GM13977 (cell line): ENCODE measurements at regions not wholly inside any gene's neighbourhood (a gene's known extent, or its start where the extent isn't known, plus 50 kb on each side); places are given as distances from the start of the nearest gene placed in this dataset.

Source experiments
- DNase-seq: peaks from one replicate; pipeline ENCODE4 v3.0.0; 2012; ENCODE audit warnings: low spot score
- CTCF ChIP-seq: IDR thresholded peaks from 2 replicates; pipeline ENCODE4 v1.5.1; 2012; ENCODE audit warnings: mild to moderate bottlenecking, control low read depth; ENCODE audit not compliant: insufficient read depth; ENCODE audit errors: extremely low read depth, missing control alignments
- in situ Hi-C: fragments of 300-500 bp; cut with MboI; formaldehyde crosslinking; loops from one replicate; pipeline ENCODE4 v1.12.0; 2022; ENCODE audit warnings: low sequenced_read_pairs, low pct_unique_long_range_greater_than_20kb, mixed read lengths, inconsistent platforms; ENCODE audit not compliant: unreplicated experiment

- DNase-seq: no peak
- TF ChIP-seq CTCF: no peak
- in situ Hi-C loops: no loop called here
Measured at GRCh38 chr3:20404741-20405100, 218.7 kb upstream of the SGO1 start.

- in situ Hi-C loops: no loop called here
- TF ChIP-seq CTCF: no peak
- no peak for DNase-seq
Measured at GRCh38 chr3:20403986-20404740, 218.2 kb upstream of the SGO1 start.

DNA sequence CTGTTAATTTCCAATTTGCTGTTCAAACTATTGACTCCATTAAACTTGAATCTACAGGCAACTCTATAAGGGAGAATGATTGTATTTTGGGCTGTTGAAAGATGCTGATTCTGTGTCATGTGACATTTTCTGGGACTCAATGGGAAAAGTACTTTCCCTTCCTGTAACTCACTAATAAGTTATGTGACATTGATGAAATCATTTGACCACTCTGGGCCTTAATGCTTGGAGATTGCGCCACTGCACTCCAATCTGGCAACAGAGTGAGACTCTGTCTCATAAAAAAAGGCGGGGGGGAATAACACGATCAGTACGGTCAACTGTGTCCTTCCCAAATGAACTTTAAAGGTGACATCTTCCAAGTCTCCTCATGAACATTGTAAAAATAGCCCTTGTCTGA lies 215.2 kb upstream of the SGO1 start:
- DNase-seq: no peak
- in situ Hi-C loops: no loop called here

DNA sequence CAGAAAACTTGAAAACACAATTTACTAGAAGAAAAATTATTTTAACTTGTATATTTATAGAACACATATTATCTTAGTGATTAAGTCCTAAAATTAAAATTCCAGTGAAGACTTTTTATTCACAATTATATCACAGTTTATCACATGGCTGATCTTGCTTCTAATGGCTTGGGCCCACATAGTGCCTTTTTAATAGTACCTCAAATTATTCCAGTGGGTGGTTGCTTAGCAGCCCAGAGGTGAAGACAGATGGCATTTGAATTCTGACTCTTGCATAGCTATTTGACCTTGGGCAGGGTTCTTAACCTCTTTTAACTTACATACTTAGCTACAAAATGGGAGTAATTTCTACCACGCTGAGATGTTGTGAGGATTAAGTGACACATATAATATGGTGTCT lies 214.7 kb upstream of the SGO1 start:
- TF ChIP-seq CTCF: no peak
- DNase-seq: no peak
- in situ Hi-C loops: no loop called here

More for the DNA sequence above, 215.2 kb upstream of the SGO1 start:
- TF ChIP-seq CTCF: no peak

GRCh38 chr3:20400281-20400680 lies 214.3 kb upstream of the SGO1 start:
- no peak for DNase-seq
- in situ Hi-C loops: no loop called here
- TF ChIP-seq CTCF: no peak

GRCh38 chr3:20396335-20396734 lies 210.3 kb upstream of the SGO1 start:
- in situ Hi-C loops: no loop called here
- DNase-seq: no peak
- TF ChIP-seq CTCF: no peak
